Stimulated activated CD8-positive, alpha-beta memory T cell treated with anti-CD3 and anti-CD28 coated beads, Interleukin-4, amount 100 ng/mL, for 48 hours (primary cell): ENCODE measurements at regions not wholly inside any gene's neighbourhood (a gene's known extent, or its start where the extent isn't known, plus 50 kb on each side); places are given as distances from the start of the nearest gene placed in this dataset.
"Not testable (repeated sequence)": the region's sequence is repeated elsewhere in the genome, so short reads cannot be mapped to it uniquely, and the experiment has no call there.

Source experiments
- DNase-seq: peaks from one replicate; pipeline ENCODE4 v3.0.0-alpha.2; 2020

DNA sequence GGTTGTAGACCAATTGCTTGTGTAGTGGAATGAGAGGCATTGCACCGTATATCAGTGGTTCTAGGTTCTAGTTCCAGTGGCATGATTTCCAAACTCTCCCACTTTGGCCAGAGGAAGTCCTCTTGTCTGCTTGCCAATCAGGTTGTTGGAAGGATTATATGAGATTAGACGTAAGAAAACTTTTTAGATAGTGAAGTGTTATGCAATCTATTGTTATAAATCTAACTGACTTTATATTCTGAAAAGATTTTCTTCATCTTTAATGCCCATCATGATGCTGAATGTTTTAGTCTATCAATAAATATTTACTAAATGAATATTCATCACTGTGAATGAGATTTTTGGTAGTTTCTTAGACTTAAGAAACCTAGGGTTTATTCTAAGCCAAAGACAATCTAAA, 152.6 kb downstream of the TFPI2 start:
- DNase-seq: no peak

DNA sequence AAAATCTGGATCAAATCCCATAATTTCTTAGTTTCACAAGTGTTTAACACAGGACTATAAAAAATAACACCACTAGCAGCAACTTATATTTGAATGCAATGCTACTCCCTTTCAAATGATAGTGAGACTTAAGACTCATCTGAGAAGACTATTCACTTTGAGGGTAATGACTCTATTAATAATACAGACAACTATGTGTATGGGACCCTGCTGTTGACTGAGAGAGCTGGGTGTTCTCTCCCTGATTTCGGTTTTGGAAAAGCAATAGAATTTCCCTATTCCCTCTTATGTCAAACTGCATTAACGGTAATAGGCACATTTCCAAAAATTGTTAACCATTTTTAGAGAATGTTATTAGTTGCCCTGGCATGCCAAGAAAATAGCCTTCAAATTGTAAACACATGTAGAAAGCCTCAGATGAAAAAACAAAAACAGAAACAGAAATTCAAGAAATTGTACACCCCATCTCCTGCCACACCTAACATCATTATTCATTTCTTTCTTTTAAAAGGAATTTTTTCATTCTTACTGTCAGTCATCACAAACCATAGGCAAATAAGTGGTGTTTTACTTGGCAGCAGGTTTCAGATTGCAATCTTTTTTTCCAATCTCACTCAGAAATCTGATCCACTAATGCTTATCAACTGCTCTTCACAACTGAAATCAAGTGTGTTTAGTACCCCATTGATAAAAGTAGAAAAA, 153.7 kb downstream of the TFPI2 start:
- no peak for DNase-seq

DNA sequence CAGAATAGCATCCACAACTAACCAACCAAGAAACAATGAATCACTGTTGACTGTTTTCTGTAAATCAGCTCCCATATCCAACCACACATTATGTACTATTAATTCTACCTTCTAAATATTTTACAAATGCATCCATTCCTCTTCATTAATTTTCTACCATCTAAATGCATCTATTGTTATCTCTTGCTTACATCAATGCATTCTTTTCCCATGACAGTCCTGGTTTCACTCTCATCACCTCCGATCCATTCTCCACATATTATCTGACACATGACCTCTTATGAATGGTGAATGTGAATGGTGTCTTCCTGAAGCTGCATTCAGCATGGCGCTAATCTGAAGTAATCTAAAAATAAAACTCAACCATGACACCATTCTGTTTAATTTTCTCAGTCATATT, 153.8 kb upstream of the CALCR start:
- no peak for DNase-seq

DNA sequence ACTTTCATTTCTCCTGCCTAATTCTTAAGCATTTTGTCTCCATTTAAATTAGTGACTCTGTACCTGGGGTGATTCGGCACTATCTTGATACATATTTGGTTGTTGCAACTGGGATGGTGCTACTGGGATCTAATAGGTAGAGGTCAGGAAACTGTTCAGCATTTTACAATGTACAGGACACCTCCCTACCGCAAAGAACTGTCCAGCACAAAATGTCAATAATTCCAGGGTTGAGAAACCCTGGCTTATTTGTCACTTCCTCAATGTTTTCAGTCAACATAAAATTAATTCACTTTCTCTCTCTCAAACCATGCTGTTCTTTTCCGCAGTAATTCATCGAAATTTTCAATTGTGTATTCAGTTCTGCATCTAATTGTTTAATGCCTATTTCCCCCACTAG, 151.4 kb upstream of the CALCR start:
- DNase-seq: no peak

DNA sequence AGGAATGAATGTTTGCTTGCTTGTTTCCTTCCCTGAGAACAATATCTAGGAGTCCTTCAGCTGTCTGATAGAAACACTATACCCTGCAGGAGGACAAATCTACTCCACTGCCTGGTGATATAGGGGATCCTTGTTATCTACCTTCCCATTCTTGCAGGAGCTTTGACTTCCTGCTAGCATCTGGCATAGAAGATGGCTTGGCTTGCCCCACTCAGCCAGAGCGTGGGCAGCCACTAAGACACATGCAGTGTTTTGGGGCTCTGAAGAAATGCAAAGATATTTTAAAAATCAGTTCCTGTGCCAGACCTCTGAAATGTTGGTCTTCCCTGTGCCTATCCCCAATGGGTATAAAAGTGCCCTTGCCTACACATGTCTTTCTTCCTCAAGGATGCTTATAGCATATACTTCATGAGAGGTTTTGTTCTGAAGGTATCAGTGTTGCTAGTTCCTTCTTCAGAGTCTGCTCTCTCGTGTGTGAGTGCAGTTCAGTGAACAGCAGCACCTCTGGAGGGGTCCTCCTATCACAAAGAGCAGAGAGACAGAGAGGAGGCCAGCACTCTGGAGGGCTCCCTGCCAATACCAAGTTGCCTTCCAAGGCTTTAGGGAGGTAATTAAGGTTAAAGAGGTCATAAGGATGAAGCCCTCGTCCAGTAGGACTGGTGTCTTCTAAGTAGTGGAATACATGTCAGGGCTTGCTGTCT, 149.1 kb upstream of the CALCR start:
- no peak for DNase-seq

DNA sequence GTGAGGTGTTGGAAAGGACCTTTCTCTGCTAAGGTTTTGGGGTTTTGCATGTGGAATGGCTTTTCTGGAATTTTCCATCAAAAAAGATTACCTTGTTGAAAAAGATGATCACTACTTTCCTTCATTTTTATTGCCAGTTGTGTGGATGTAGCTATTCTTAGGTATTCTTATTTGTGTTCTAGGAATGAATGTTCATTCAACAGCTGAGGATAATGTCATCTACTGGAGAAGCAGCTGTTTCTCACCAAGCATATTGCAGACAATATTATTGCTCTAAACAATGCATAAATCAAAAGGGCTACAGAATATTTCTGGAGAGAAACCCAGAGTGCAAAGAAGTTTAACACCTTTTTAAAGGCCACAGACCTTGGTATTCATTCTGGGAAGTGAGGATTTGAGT, 145.6 kb upstream of the CALCR start:
- DNase-seq: no peak

DNA sequence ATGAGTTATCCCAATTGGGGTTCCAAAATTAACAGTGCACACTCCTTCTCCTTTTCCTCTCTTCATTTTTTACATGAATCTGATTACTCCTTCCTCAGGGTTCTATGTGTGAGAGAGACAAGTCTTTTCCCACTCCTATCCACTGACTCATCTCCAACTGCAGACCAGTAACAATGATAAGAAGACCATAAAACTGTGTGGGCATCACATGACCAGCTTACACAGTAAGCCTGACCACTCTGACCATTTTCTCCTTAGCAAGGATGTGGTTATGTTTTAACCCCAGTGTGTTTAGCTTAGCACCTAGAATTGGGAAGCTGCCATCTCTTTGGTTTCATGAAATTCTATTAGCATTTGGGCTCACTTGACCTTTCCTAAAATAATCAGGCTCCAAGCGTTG, 145.0 kb upstream of the CALCR start:
- DNase-seq: no peak

DNA sequence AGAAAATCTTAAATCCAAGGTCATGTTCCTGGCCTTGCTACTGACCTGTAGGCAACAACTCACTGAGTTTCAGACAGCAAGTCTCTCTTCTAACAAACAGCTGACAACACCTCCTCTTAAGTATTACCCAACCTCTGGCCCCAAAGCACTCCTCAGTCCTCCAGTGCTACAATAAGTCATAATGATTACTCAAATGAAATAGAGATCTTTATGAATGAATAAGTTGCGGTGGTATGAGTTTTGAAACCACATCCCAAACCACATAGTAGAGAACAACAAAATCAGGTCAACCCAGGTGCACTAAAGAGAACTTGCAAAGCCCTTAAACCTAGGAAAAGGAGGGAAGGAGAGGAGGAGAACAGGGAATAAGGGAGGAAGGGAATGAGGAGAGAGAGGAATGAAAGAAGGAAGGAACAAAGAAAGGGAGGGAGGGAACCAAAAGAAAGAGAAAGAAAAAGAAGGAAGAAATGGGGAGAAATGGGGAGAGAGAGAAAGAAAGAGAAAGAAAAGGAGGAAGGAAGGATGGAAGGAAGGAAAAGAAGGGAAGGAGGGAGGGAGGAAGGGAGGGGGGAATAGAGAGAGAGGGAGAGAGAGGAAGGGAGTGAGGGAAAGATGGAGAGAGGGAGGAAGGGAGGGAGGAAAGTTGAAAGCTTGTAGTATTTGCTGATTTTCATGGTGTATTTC, 142.8 kb upstream of the CALCR start:
- no peak for DNase-seq

DNA sequence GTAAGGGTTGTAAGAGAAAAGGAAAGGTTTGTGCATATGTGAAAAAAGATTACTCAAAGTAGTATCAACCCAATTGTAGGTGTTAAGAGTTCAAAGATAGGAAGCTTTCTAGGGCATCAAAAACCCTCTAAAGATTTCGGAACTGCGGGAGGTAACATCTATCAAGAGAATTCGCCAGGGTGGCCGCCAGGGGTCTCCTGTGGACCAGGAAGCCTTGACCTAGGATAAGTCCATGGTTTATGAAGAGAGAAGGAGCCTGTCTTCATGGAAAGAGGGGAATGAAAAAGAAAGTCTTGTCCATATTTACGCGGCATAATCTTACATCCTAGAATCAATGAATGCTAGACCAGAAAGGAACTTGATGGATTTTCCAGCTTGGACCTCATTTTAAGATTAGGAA, 140.7 kb upstream of the CALCR start:
- DNase-seq: peak; percentile 41

DNA sequence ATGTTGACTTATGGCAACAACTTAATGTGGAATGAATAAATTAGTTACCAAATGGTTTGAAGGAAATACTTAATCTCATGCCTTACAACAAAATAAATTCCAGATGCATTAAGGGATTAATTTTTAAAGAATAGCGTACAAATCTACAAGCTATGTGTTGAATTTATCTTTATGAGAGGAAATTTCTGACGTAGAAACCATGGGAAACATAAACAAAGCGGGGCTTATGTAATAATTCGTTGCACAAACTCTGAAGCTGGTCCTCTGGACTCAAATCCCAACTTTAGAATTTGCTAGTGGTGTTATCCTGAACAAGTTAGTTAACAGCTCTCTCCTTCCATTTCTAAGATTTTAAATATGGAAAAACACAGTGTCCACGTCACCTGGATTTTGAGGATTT, 137.4 kb upstream of the CALCR start:
- DNase-seq: no peak

DNA sequence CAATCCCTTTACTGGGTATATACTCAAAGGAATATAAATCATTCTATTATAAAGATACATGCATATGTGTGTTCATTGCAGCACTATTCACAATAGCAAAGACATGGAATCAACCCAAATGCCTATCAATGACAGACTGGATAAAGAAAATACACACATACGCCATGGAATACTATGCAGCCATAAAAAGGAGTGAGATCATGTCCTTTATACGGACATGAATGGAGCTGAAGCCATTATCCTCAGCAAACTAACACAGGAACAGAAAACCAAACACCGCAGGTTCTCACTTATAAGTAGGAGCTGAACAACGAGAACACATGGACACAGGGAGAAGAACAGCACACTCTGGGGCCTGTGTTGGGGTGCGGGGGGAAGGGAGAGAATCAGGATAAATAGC, 133.7 kb upstream of the CALCR start:
- not testable (repeated sequence) for DNase-seq

DNA sequence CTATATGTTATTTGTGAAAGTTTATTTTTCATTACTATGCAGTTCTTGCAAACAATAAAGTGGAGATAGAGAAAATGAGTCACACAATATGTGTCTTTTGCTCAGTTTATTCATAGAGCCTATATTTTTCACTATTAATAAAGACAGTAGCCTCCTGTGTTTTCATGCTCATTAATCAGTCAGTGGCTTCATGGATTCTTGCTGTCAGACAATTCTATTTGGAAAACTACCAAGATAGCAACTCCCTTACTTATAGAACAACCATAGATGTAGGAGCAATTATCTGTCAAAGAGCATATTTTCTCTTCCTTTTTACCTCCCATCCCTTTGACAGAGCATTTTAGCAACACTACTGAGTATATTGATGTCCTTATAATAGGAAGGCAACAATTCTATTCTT, 132.7 kb upstream of the CALCR start:
- no peak for DNase-seq

DNA sequence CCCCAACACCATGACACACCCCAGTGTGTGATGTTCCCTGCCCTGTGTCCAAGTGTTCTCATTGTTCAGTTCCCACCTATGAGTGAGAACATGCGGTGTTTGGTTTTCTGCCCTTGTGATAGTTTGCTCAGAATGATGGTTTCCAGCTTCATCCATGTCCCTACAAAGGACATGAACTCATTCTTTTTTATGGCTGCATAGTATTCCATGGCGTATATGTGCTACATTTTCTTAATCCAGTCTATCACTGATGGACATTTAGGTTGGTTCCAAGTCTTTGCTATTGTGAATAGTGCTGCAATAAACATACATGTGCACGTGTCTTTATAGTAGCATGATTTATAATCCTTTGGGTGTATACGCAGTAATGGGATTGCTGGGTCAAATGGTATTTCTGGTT, 131.6 kb upstream of the CALCR start:
- DNase-seq: not testable (repeated sequence)

DNA sequence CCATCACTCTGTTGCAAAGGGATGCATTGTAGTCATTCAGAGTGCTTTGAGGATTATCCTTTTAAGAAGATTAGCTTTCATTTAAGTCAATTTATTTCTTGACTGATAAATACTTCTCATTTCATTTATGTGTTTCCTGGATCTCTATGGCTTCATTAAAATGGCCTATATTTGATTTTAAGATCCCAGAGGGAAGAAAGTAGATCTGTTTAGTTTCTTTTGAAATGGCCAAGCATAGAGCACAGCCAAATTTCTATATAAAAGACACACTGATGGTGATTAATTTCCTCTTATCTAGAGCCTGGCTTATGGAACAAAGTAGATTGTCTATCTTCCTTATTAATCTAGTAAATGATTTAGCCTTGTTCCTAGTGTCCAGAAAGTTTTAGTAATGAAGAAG, 129.7 kb upstream of the CALCR start:
- DNase-seq: no peak

DNA sequence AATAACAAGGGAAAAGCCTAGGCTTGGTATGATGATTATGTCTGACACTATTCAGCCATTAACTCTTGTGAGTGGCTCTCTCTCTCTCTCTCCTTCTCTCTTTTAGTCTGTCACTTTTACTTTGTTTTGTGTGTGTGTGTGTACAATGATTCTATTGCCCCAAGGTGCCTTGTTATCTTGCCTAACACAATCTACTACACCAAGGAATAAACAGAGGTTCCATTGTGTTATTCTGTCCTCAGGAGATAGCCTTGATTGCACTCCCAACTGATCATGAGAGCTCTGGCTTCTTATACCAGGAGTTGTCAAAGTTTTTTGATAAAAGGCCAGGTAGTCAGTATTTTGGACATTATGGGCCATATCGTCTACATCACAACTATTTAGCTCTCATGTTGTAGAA, 123.4 kb upstream of the CALCR start:
- no peak for DNase-seq

DNA sequence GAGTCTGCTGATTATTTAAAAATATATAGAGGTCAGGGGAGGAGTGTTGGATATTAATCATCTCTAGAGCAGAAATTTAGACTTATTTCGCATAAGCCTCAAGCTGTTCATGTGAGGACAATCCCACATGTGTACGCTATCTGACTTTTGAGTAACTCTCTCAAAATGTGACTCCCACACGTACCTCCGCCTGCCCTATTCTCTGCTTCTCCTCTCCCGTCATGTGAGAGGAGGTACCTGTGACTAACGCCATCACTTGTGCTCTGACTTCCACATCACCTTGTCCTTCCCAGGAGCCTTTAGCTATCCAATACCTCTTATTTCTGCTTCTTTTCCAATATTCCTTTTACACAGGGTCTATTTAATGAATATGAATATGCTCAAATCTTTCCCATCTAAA, 119.3 kb upstream of the CALCR start:
- DNase-seq: no peak

DNA sequence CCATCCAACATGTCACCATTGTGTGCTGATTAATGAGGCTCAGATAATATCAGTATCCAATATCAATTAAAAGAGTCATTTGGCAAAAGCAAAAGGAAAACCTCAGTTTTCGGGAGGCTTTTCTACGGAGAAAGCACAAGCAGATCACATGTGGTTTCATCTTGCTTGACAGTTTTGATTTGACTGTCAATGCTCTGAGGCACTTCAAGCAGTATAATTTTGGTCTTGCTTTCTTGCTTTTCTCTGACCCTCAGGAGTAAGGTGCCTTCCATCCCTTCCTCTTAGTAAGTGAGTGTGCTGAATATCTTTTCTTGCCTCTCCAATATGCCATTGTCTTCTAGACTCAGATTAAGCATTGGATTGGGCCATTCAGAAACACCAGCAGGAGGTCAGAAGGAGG, 115.5 kb upstream of the CALCR start:
- no peak for DNase-seq

DNA sequence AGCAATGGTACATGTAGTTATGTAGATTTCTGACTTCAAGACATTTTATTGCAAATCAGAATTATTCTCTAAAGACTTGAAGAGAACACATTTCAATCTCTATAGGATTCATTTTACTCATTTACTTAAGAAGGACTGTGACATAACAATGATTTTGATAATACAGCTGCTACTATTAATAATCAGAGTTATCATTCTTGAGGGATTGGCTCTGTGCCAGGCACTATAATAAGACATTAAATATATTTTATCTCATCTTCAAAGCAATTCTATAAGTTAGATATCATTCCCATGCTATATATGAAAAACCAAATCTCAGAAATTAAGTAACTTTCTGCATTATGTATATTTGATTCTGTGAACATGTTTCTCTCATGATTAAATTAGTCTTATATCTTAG, 103.7 kb upstream of the CALCR start:
- DNase-seq: no peak

DNA sequence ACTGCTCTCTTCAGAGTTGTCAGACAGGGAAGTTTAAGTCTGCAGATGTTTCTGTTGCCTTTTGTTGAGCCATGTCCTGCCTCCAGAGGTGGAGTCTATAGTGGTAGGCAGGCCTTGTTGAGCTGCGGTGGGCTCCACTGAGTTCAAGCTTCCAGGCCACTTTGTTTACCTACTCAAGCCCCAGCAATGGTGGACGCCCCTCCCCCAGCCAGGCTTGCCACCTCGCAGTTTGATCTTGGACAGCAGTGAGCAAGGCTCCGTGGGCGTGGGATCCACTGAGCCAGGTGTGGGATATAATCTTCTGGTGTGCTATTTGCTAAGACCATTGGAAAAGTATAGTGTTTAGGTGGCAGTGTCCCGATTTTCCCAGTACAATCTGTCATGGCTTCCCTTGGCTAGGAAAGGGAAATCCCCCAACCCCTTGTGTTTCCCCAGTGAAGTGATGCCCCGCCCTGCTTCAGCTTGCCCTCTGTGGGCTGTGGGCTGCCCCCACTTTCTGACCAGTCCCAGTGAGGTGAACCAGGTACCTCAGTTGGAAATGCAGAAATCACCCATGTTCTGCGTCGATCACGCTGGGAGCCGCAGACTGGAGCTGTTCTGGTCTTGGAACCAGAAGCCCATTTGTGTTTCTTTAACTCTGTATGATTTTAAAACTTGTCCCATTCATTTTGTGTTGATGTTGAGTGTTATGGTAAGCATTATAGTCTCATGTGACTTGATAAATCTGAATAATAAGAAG, 89.2 kb upstream of the CALCR start:
- no peak for DNase-seq

DNA sequence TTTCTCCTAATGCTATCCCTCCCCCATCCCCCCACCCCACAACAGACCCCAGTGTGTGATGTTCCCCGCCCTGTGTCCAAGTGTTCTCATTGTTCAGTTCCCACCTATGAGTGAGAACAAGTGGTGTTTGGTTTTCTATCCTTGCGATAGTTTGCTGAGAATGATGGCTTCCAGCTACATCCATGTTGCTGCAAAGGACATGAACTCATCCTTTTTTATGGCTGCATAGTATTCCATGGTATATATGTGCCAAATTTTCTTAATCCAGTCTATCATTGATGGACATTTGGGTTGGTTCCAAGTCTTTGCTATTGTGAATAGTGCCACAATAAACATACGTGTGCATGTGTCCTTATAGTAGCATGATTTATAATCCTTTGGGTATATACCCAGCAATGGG, 83.6 kb upstream of the CALCR start:
- not testable (repeated sequence) for DNase-seq

DNA sequence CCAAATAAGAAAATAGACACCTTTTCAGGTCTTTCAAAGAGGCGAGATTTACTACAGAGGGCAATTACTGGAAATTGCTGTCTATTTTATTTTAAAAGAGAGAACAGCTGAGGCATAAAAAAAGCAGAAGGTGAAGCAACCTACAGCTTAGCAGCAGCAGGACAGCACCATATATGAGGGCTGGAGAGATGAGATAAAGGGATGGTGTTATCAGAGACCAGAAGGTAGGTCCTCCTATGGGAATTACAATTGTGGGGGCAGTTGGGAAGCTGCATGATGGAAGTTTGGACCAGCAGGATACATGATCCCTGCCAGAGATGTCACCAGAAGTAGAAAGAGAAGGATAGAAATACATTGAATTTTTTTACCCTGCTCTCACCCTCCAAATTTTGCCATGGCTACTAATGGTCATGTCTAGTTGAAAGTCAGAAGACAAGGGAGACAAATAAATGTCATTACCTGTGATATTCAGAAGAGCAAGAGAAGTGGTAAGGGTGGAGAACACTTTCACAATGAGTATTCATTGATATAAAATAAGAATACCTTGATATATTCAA, 77.2 kb upstream of the CALCR start:
- no peak for DNase-seq

DNA sequence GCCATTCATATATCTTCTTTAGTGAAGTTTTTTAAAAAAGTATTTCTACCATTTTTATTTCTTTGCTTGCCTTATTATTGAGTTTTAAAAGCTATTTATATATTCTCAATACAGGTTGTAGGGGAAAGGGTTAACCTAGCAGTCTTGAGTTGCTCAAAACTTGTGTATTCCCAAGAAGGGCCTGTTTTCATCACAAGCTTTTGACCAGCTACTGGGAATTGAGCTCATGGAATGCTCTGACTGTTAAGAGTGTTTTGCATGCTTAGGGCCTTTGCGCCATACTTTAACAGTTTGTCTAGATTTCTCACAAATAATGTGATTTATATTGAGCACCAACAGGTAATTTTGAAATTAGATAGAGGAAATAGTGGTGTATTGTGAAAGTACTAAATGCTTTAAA, 72.0 kb upstream of the CALCR start:
- no peak for DNase-seq

DNA sequence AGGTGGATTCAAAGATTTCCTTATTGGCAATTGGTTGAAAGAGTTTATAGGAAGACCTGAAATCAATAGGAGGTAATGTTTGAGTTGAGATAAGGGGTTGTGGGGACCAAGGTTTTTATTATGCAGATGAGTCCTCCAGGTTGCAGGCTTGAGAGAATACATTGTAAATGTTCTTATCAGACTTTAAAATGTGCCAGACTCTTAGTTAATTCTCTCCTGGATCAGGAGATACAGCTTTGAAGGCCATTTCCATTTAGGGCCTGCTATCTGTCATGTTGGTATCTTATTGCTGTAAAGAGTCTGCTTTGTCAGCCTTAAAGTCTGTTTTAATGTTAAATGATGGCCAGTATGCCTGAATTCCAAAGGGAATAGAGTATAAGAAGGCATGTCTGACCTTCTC, 61.8 kb upstream of the CALCR start:
- DNase-seq: no peak
